HG03280 (cell line): ENCODE measurements at regions not wholly inside any gene's neighbourhood (a gene's known extent, or its start where the extent isn't known, plus 50 kb on each side); places are given as distances from the start of the nearest gene placed in this dataset.
A peak's percentile ranks its signal among the peaks of the same experiment; 100 is the strongest.
"Not testable (repeated sequence)": the region's sequence is repeated elsewhere in the genome, so short reads cannot be mapped to it uniquely, and the experiment has no call there.

ENCODE experiments used
- ATAC-seq: cut with Tn5 transposase; IDR thresholded peaks from one replicate; pipeline ENCODE4 v1.9.1; 2021; ENCODE audit warnings: mild to moderate bottlenecking, moderate library complexity; ENCODE audit not compliant: unreplicated experiment

- ATAC-seq, result no peak
These were observed 58.4 kb upstream of the WAPL start for GRCh38 chr10:86579883-86580520.

DNA sequence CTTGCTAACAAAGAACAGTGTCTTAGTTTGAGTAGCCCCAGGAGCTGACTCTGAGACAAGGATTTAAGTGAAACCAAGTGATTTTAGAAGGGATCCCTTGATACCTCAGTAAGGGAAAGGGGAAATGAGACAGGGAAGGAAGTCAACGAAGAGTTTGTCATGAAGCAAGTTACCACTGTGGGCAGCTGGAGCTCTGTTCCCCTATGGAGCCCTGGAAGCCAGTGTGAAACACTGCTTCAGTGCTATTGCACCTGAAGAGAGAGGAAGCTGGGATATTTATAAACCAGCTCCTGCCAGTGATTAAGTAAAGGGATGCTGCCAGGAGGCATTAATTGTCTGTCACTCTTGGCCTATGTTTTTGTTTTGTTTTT is 58.9 kb upstream of the WAPL start:
- no peak for ATAC-seq

- ATAC-seq, result peak; percentile 51
These were observed 62.4 kb upstream of the WAPL start for GRCh38 chr10:86583983-86584382.

GRCh38 chr10:86585037-86585929 is 63.7 kb upstream of the WAPL start:
- ATAC-seq, result peak; percentile 88

- no peak for ATAC-seq
These were observed 64.9 kb upstream of the WAPL start for GRCh38 chr10:86586516-86586915.

DNA sequence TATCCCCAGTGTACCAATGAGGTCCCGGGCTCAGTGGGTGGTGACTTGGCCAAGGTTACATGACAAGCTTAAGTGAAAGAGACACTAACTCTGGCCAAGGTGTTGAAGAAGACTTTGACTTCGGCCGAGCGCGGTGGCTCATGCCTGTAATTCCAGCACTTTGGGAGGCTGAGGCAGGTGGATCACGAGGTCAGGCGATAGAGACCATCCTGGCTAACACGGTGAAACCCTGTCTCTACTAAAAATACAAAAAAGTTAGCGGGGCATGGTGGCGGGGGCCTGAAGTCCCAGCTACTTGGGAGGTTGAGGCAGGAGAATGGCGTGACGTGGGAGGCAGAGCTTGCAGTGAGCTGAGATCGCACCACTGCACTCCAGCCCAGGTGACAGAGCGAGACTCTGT is 65.6 kb upstream of the OPN4 start:
- ATAC-seq, result not testable (repeated sequence)

GRCh38 chr10:86591436-86591835 is 62.9 kb upstream of the OPN4 start:
- no peak for ATAC-seq

GRCh38 chr10:86592413-86592812 is 61.9 kb upstream of the OPN4 start:
- ATAC-seq, result no peak

DNA sequence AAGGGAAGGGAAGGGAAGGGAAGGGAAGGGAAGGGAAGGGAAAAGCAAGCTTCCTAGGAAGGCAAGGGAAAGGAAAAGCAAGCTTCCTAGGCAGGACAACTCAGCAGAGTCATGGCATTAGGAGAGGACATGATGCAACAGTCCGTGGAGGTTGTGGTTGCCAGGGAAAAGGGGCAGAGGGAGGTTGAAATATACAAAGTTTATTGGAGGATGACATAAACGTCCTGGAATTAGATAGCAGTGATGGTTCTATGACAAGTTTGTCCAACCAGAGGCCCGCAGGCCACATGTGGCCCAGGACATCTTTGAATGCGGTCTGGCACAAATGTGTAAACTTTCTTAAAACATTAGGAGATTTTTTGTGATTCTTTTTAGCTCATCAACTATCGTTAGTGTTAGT is 59.8 kb upstream of the OPN4 start:
- ATAC-seq, result no peak

DNA sequence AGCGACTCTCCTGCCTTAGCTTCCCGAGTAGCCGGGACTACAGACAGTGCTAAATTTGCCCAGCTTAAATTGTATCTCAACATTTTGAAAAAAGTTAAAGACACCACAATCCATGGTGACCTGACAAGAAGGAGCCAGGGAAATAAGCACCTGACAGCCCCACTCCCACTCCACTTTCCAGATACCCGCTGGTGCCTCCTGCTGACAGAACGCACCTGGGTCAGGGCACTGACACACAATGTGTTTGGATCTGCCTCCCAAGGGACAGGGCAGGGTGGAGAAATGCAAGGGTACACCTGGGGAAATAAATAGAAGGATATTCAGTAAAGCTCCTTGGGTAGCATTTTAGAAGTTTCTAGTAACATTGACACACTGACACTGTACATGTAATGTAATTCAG is 58.9 kb upstream of the OPN4 start:
- no peak for ATAC-seq

DNA sequence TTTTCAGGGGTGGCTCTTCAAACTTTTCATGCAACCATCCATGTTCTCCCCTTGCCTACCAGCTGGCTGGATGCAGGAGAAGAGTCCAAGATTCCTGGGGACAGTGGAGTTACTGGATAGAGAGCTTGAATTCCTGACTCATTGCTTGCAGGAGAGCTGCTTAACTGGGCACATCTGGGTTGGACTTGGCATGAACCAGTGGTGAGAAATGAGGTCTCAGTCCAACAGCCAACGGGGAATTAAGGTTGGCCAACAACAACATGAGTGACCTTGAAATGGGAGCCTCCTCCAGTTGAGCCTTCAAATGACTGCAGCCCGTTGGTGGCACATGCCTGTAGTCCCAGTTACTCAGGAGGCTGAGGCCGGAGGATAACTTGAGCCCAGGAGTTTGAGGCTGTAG is 58.1 kb upstream of the OPN4 start:
- no peak for ATAC-seq

- no peak for ATAC-seq
These were observed 57.0 kb upstream of the OPN4 start for GRCh38 chr10:86597306-86597705.

DNA sequence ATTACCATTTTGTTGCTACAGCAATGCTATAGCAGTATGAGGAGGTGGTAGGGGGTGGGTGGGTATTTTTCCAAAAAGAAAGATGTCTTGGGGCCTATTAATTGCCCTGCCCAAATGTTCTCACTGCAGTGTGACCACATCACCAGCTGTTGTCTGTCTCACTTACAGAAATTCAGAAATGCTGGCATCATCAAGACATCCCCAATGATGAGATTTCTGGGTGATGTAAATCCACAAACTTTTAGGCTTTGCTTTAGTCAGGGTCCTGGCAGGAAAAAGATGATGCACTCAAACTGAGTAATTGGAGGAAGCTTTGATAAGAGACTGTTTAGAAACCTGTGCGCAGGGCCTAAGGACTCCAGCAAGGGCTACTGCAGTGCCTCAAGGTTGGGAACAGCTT is 56.2 kb upstream of the OPN4 start:
- no peak for ATAC-seq

DNA sequence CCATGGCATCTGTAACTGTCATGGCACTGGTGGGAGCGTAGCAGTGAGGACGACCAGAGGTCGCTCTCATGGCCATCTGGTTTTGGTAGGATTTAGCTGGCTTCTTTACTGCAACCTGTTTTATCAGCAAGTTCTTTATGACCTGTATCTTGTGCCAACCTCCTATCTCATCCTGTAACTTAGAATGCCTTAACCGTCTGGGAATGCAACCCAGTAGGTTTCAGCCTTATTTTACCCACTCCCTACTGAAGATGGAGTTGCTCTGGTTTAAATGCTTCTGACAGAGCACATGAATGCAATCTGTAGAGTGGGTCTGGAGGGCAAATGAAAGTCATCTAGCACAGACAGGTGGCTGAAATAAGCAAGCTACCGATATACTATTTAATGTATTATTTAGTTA is 55.3 kb upstream of the OPN4 start:
- no peak for ATAC-seq

GRCh38 chr10:86599729-86600128 is 54.6 kb upstream of the OPN4 start:
- peak; percentile 60 for ATAC-seq

DNA sequence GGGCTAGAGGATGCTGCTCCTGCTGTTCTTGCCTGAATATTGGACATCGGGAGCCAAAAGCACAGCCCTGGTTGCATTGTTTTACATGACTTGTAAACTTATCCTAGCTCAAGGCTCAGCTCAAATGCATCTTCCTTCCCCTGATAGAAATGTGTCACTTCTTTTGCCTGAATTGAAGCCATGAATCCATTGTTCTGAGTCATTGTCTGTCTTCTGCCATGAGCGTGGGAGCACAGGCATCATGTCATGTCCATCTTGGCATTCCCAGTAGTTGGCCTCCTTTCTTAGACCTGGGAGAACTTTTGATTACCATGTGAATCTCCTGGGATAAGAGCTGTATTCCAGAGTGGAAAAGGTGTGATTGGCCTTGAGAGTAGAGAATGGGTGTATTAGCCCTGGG is 54.1 kb upstream of the OPN4 start:
- ATAC-seq, result no peak

- no peak for ATAC-seq
These were observed 52.3 kb upstream of the OPN4 start for GRCh38 chr10:86601956-86602602.

- ATAC-seq, result no peak
These were observed 51.1 kb upstream of the OPN4 start for GRCh38 chr10:86603256-86603655.
